ENCODE measurements at regions not wholly inside any gene's neighbourhood (a gene's known extent, or its start where the extent isn't known, plus 50 kb on each side); places are given as distances from the start of the nearest gene placed in this dataset.

DNA sequence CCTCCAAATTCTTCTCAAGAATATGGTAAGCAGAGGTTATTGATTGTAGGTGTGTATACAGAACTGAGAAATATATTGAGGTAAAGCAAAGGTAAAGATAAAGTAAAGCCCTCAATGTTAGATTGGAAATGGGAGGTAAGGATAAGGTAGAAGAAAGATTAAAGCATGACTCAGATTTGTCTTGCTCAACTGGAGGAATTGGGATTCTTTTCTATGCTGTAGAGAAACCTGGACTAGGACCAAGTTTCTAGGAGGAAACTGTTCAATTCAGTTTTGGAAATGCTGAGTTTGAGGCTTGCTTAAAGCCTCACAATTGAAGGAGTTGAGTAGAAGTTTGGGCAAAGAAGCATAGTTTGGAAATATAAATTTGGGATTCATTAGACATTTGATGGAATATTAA lies 634.0 kb upstream of the PTCHD4 start:
- Histone ChIP-seq H3K4me1 (ENCODE audit: control insufficient read depth, insufficient read depth, low read length) (no peaks in the 10 kb centered on the region; the same call in 1 of the 2 replicates), H3K27ac (ENCODE audit: low read depth, low read length) (no peak overlapping the region), H3K27me3 (ENCODE audit: control insufficient read depth, insufficient read depth, low read length) (no peaks in the 10 kb centered on the region), H3K9me3 (ENCODE audit: control insufficient read depth, insufficient read depth, low read length) (no peaks in the 10 kb centered on the region), H3K36me3 (ENCODE audit: control insufficient read depth, insufficient read depth, low read length) (no peaks in the 10 kb centered on the region), H3K9ac (ENCODE audit: low read depth, low read length) (no peak overlapping the region), H3K4me3 (ENCODE audit: low read depth, low read length) (no peak overlapping the region)

DNA sequence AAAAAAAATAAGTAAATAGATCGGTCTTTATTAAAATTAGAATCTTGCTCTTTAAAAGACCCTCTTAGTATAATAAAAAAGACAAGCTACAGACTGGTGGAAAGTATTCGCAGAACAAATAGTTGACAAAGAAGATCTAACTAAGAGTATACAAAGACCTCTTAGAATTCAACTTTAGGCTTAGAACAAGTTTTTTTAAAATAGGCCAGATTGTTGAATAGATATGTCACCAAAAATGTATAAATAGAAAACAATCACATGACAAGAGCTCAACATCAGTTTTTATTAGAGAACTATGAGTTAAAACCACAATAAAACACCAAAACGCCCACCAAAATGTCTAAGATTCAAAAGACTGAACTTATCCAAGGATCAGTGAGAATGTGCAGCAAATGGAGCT lies 632.7 kb upstream of the PTCHD4 start:
- Histone ChIP-seq H3K4me3 (ENCODE audit: low read depth, low read length) (no peak overlapping the region), H3K36me3 (ENCODE audit: control insufficient read depth, insufficient read depth, low read length) (no peaks in the 10 kb centered on the region), H3K9me3 (ENCODE audit: control insufficient read depth, insufficient read depth, low read length) (no peaks in the 10 kb centered on the region), H3K27ac (ENCODE audit: low read depth, low read length) (no peak overlapping the region), H3K4me1 (ENCODE audit: control insufficient read depth, insufficient read depth, low read length) (no peaks in the 10 kb centered on the region), H3K27me3 (ENCODE audit: control insufficient read depth, insufficient read depth, low read length) (no peaks in the 10 kb centered on the region), H3K9ac (ENCODE audit: low read depth, low read length) (no peak overlapping the region)

- H3K27ac ChIP-seq (ENCODE audit: low read depth, low read length) = no peak overlapping the region
- H3K4me3 ChIP-seq (ENCODE audit: low read depth, low read length) = no peak overlapping the region
- H3K9me3 ChIP-seq (ENCODE audit: control insufficient read depth, insufficient read depth, low read length) = no peaks in the 10 kb centered on the region
- no peaks in the 10 kb centered on the region; the same call in 1 of the 2 replicates for H3K4me1 ChIP-seq (ENCODE audit: control insufficient read depth, insufficient read depth, low read length)
- H3K27me3 ChIP-seq (ENCODE audit: control insufficient read depth, insufficient read depth, low read length) = no peaks in the 10 kb centered on the region
- no peaks in the 10 kb centered on the region for H3K36me3 ChIP-seq (ENCODE audit: control insufficient read depth, insufficient read depth, low read length)
- no peak overlapping the region for H3K9ac ChIP-seq (ENCODE audit: low read depth, low read length)
Measured at GRCh38 chr6:48736501-48737206, 625.7 kb upstream of the PTCHD4 start.

DNA sequence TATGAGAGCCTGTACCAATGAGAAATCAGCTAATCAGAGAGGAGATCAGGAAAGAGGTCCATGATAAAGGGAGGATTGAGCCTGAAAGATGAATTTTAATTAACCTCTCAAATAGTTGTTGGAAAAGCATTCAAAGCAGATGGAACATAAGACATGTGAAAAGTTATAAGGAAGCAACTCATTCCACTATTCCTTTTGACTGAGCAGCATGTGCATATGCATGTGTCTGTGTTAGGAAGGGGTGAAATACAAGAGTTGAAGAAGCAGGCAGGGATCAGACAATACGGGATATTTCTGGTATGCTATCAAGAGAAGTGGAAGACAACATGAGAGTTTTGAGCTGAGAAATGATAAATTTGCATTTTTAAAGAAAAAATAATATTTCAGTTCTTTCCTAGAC lies 624.8 kb upstream of the PTCHD4 start:
- H3K4me3 ChIP-seq (ENCODE audit: low read depth, low read length) = no peak overlapping the region
- H3K27ac ChIP-seq (ENCODE audit: low read depth, low read length) = no peak overlapping the region
- H3K9ac ChIP-seq (ENCODE audit: low read depth, low read length) = no peak overlapping the region
- H3K36me3 ChIP-seq (ENCODE audit: control insufficient read depth, insufficient read depth, low read length) = no peaks in the 10 kb centered on the region
- H3K9me3 ChIP-seq (ENCODE audit: control insufficient read depth, insufficient read depth, low read length) = no peaks in the 10 kb centered on the region
- H3K4me1 ChIP-seq (ENCODE audit: control insufficient read depth, insufficient read depth, low read length) = no peaks in the 10 kb centered on the region; the same call in 1 of the 2 replicates
- no peaks in the 10 kb centered on the region for H3K27me3 ChIP-seq (ENCODE audit: control insufficient read depth, insufficient read depth, low read length)

- Histone ChIP-seq H3K4me3 (ENCODE audit: low read depth, low read length) (no peak overlapping the region), H3K36me3 (ENCODE audit: control insufficient read depth, insufficient read depth, low read length) (no peaks in the 10 kb centered on the region), H3K4me1 (ENCODE audit: control insufficient read depth, insufficient read depth, low read length) (no peaks in the 10 kb centered on the region; the same call in 1 of the 2 replicates), H3K27ac (ENCODE audit: low read depth, low read length) (no peak overlapping the region), H3K27me3 (ENCODE audit: control insufficient read depth, insufficient read depth, low read length) (no peaks in the 10 kb centered on the region), H3K9ac (ENCODE audit: low read depth, low read length) (no peak overlapping the region), H3K9me3 (ENCODE audit: control insufficient read depth, insufficient read depth, low read length) (no peaks in the 10 kb centered on the region)
Measured at GRCh38 chr6:48733581-48733980, 622.6 kb upstream of the PTCHD4 start.

GRCh38 chr6:48714699-48715098 lies 603.7 kb upstream of the PTCHD4 start:
- H3K27ac ChIP-seq (ENCODE audit: low read depth, low read length) = no peak overlapping the region
- H3K9me3 ChIP-seq (ENCODE audit: control insufficient read depth, insufficient read depth, low read length) = no peaks in the 10 kb centered on the region
- H3K27me3 ChIP-seq (ENCODE audit: control insufficient read depth, insufficient read depth, low read length) = no peaks in the 10 kb centered on the region
- H3K36me3 ChIP-seq (ENCODE audit: control insufficient read depth, insufficient read depth, low read length) = no peaks in the 10 kb centered on the region
- no peak overlapping the region for H3K4me3 ChIP-seq (ENCODE audit: low read depth, low read length)
- no peak overlapping the region for H3K9ac ChIP-seq (ENCODE audit: low read depth, low read length)
- H3K4me1 ChIP-seq (ENCODE audit: control insufficient read depth, insufficient read depth, low read length) = no peaks in the 10 kb centered on the region

DNA sequence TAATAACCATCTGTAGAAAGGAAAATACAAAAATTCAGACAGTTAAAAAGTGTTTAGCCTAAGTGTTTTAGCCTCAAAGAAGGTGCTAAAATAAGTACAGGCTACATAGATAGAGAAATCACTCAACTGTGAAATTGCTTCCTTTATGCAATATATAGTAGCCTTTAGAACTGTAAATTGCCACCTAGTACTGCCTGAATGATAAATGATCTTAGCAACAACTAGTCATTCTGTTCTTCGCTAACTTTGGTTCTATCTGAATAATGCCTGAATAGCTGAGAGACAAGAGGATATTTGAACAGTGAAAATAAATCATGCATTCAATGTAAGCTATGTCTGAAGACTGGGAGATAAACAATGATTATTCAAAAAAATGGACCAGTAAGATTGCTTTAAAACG lies 603.3 kb upstream of the PTCHD4 start:
- Histone ChIP-seq H3K9me3 (ENCODE audit: control insufficient read depth, insufficient read depth, low read length) (no peaks in the 10 kb centered on the region), H3K27me3 (ENCODE audit: control insufficient read depth, insufficient read depth, low read length) (no peaks in the 10 kb centered on the region), H3K9ac (ENCODE audit: low read depth, low read length) (no peak overlapping the region), H3K36me3 (ENCODE audit: control insufficient read depth, insufficient read depth, low read length) (no peaks in the 10 kb centered on the region), H3K4me1 (ENCODE audit: control insufficient read depth, insufficient read depth, low read length) (no peaks in the 10 kb centered on the region), H3K27ac (ENCODE audit: low read depth, low read length) (no peak overlapping the region), H3K4me3 (ENCODE audit: low read depth, low read length) (no peak overlapping the region)

DNA sequence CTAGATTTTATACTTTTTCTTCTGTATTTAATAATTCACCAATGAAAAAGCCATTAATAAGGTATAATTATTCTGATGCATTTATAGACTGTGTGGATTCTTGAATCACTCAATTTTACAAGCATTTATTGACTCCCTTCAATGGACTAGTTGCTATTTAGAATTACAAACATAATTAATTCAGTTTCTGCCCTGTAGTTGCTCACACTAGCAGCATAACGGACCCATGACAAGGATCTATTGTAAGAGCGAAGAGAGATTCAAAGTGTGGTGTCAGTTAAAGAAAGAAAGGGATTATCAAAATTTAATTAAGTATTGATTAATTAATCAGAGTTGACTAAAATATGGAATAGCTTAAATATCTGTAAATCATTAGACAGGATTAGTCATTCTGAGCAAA lies 602.6 kb upstream of the PTCHD4 start:
- H3K4me3 ChIP-seq (ENCODE audit: low read depth, low read length) = no peak overlapping the region
- no peaks in the 10 kb centered on the region for H3K36me3 ChIP-seq (ENCODE audit: control insufficient read depth, insufficient read depth, low read length)
- H3K27ac ChIP-seq (ENCODE audit: low read depth, low read length) = no peak overlapping the region
- no peaks in the 10 kb centered on the region for H3K9me3 ChIP-seq (ENCODE audit: control insufficient read depth, insufficient read depth, low read length)
- H3K4me1 ChIP-seq (ENCODE audit: control insufficient read depth, insufficient read depth, low read length) = no peaks in the 10 kb centered on the region
- H3K27me3 ChIP-seq (ENCODE audit: control insufficient read depth, insufficient read depth, low read length) = no peaks in the 10 kb centered on the region
- H3K9ac ChIP-seq (ENCODE audit: low read depth, low read length) = no peak overlapping the region

GRCh38 chr6:48706310-48706709 lies 595.3 kb upstream of the PTCHD4 start:
- no peaks in the 10 kb centered on the region for H3K4me1 ChIP-seq (ENCODE audit: control insufficient read depth, insufficient read depth, low read length)
- H3K9ac ChIP-seq (ENCODE audit: low read depth, low read length) = no peak overlapping the region
- no peaks in the 10 kb centered on the region for H3K36me3 ChIP-seq (ENCODE audit: control insufficient read depth, insufficient read depth, low read length)
- H3K4me3 ChIP-seq (ENCODE audit: low read depth, low read length) = no peak overlapping the region
- H3K9me3 ChIP-seq (ENCODE audit: control insufficient read depth, insufficient read depth, low read length) = no peaks in the 10 kb centered on the region
- no peak overlapping the region for H3K27ac ChIP-seq (ENCODE audit: low read depth, low read length)
- no peaks in the 10 kb centered on the region for H3K27me3 ChIP-seq (ENCODE audit: control insufficient read depth, insufficient read depth, low read length)

- Histone ChIP-seq H3K9me3 (ENCODE audit: control insufficient read depth, insufficient read depth, low read length) (no peaks in the 10 kb centered on the region), H3K4me1 (ENCODE audit: control insufficient read depth, insufficient read depth, low read length) (no peaks in the 10 kb centered on the region), H3K4me3 (ENCODE audit: low read depth, low read length) (no peak overlapping the region), H3K9ac (ENCODE audit: low read depth, low read length) (no peak overlapping the region), H3K27me3 (ENCODE audit: control insufficient read depth, insufficient read depth, low read length) (no peaks in the 10 kb centered on the region), H3K27ac (ENCODE audit: low read depth, low read length) (no peak overlapping the region), H3K36me3 (ENCODE audit: control insufficient read depth, insufficient read depth, low read length) (no peaks in the 10 kb centered on the region)
Measured at GRCh38 chr6:48701572-48701971, 590.6 kb upstream of the PTCHD4 start.

DNA sequence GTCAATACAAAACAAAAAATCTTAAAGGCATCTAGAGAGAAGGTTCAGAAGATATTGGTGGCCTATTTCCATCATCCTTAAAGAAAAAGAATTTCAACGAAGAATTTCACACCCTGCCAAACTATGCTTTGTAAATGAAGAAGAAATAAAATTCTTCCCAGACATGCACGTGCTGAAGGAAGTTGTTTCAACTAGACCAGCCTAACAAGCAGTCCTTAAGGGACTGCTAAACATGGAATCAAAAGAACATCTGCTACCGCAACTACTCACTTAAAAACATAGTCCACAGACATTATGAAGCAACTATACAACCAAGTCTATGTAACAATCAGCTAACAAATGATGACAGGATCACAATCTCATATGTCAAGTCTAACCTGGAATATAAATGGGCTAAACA lies 584.9 kb upstream of the PTCHD4 start:
- H3K27me3 ChIP-seq (ENCODE audit: control insufficient read depth, insufficient read depth, low read length) = no peaks in the 10 kb centered on the region
- no peaks in the 10 kb centered on the region for H3K36me3 ChIP-seq (ENCODE audit: control insufficient read depth, insufficient read depth, low read length)
- no peak overlapping the region for H3K27ac ChIP-seq (ENCODE audit: low read depth, low read length)
- no peak overlapping the region for H3K9ac ChIP-seq (ENCODE audit: low read depth, low read length)
- H3K4me3 ChIP-seq (ENCODE audit: low read depth, low read length) = no peak overlapping the region
- H3K4me1 ChIP-seq (ENCODE audit: control insufficient read depth, insufficient read depth, low read length) = no peaks in the 10 kb centered on the region
- no peaks in the 10 kb centered on the region for H3K9me3 ChIP-seq (ENCODE audit: control insufficient read depth, insufficient read depth, low read length)

All from HUES48 (cell line).